ENCODE measurements at regions not wholly inside any gene's neighbourhood (a gene's known extent, or its start where the extent isn't known, plus 50 kb on each side); places are given as distances from the start of the nearest gene placed in this dataset.

DNA sequence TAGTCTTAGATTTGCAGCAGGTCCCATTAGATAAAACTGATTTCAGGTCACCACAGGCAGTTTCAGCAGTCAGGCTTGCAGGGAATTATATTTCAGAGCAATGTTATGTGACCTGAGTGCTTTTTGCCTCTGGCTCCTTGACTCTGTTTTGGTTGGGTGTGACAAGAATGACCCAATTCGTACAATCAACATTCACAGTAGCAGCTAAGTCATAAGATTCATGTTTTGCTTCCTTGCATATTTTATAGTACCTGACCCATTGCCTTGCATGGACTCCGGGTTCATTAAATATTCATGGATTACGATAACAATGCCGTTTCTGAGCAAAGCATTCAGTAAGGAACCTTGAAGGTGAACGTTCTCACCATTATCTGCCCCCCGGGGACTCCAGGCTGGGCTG, 152.0 kb upstream of the CST7 start:
- no peak overlapping the region for H3K4me3 ChIP-seq (replicated peaks in 1 of 2; ENCODE audit: low read depth in 2 of 2, low read length in 2 of 2)
- TF ChIP-seq, protein P1, sequence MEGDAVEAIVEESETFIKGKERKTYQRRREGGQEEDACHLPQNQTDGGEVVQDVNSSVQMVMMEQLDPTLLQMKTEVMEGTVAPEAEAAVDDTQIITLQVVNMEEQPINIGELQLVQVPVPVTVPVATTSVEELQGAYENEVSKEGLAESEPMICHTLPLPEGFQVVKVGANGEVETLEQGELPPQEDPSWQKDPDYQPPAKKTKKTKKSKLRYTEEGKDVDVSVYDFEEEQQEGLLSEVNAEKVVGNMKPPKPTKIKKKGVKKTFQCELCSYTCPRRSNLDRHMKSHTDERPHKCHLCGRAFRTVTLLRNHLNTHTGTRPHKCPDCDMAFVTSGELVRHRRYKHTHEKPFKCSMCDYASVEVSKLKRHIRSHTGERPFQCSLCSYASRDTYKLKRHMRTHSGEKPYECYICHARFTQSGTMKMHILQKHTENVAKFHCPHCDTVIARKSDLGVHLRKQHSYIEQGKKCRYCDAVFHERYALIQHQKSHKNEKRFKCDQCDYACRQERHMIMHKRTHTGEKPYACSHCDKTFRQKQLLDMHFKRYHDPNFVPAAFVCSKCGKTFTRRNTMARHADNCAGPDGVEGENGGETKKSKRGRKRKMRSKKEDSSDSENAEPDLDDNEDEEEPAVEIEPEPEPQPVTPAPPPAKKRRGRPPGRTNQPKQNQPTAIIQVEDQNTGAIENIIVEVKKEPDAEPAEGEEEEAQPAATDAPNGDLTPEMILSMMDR (IDR thresholded peaks at IDR 0.05; ENCODE audit: low read depth, low read length) = no peak

DNA sequence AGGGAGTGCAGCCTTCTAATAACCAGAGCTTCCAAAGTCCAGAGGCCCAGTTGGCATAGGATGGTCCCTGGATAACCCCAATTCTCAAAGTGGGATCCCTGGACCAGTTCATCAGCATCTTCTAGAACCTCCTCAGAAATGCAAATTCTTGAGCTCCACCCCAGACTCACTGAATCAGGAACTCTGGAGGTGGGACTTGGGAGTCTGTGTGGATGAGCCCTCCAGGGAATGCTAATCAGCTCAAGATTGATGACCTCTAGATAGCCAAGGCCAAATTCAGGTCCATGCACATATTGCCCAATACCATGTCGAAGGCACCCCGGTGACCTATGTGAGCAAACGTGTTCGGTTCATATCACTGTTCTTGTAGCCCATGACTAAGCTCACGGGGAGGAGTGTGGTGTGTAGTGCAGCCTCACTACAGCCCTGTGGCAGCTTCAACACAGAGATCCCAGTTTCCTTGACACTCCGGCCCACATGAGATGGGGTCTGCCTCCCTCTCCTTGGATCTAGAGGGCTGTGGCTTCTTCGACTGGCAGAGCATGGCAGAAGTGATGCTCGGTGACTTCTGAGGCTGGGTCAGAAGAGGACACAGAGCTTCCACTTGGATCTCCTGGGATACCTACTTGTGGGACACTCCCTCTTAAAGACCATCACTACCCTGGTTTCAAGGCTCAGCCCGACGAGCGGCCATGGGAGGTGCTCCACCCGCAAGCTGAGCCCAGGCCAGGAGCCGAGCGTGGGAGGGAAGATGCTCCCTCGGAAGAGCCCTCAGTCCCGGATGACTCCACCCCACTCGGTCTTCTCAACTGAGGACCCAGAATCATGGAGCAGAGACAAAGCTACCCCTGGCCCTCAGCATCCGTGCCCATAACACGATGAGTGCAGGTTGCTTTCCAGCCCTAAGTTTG, 151.1 kb upstream of the CST7 start:
- H3K4me3 ChIP-seq (replicated peaks in 1 of 2; ENCODE audit: low read depth in 2 of 2, low read length in 2 of 2) = no peak overlapping the region
- no peak for DNase-seq (ENCODE audit: low read depth in 2 of 2)
- TF ChIP-seq, protein P1 (IDR thresholded peaks at IDR 0.05; ENCODE audit: low read depth, low read length) = no peak

More for the DNA sequence above, 152.0 kb upstream of the CST7 start:
- no peak for DNase-seq (ENCODE audit: low read depth in 2 of 2)

DNA sequence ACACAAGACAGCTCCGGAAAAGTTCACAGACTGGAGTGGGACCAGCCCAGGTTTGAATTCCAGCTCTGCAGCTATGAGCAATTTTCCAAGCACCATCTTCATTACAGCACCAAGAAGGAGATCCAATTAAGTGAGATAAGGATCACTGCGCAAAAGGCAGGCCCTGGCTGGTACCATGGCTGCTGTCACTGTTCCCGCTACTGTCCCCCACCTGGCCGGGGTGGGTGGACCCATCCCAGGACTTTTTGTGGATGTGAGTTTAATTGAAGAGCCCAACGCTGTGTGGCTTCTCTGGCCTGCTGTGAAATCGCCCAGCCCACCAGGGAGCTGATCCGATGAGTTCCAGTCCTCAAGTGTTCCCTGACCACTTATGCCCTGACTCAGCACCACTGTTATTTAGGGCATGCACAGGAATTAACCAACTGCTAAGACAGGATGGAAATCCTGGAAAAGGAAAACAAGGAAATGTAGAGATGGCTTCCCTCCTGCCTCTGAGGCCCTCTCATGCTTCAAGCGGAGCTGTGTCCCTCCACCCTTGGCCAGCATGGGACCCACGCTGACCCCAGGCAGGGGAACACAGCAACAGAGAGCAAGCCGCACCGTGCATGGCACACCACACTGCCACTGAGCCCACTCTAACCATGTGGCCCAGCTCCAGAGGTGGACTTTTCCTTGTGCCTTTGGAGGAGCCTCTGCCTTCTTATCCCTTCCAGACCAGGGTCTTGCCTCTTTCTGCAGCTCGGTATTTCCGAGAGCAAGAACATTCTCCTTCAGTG, 150.0 kb upstream of the CST7 start:
- no peak overlapping the region for H3K4me3 ChIP-seq (replicated peaks in 1 of 2; ENCODE audit: low read depth in 2 of 2, low read length in 2 of 2)
- TF ChIP-seq, protein P1 (IDR thresholded peaks at IDR 0.05; ENCODE audit: low read depth, low read length) = no peak
- no peak for DNase-seq (ENCODE audit: low read depth in 2 of 2)

DNA sequence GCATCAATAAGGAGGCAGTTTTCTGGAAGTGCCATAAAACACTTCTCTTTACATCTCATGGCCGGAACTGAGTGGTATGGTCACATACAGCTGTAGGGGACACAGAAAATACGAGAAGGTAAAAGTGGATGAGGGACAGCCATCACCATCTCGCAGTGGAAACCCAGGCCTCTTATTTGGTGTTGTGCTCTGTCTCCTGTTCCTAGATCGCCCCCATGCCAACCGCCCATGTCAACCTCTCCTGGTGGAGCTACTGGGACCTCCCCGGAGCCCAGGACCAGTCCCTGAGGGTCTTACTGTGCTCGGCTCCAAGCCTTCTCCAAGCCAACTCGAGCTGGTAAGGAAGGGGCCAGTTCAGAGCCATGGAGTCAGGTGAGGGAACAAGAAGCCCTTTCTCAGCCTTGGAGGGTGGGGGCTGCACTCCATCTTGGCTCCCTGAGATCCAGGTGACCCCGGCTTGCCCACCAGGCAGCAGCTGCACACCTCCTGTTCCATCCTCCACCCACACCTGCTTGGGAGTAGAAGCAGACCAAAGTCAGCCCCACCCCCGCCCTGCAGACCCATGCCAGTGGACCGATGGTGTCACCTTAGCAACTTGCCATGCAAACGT, 149.0 kb upstream of the CST7 start:
- no peak overlapping the region for H3K4me3 ChIP-seq (replicated peaks in 1 of 2; ENCODE audit: low read depth in 2 of 2, low read length in 2 of 2)
- DNase-seq (ENCODE audit: low read depth in 2 of 2) = no peak
- TF ChIP-seq, protein P1 (IDR thresholded peaks at IDR 0.05; ENCODE audit: low read depth, low read length) = no peak

DNA sequence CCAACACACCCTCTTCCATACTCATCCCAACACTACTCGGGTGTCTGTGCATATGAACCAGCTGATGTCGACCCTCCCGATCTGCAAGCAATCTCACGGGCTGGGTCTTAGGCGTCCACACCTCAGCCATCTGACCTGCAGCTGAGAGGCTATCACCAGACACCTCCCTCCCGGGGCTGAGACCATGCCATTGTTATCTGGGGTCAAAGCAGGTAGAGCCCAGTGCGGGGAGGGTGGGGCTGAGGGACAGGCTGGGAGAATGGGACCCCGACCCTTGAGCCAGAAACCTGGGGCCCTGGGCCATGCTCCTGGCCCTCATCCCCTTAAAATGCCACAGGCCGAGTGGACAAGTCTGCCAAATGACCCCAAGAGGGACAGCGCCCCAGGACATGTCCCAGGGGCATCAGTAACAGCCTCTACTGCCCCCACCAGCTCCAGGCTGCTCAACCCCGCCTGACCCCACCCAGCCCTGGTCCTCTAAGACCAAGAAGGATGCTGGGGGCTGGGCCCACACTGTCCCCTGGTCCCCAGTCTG, 146.7 kb upstream of the CST7 start:
- DNase-seq (ENCODE audit: low read depth in 2 of 2) = no peak
- TF ChIP-seq, protein P1 (IDR thresholded peaks at IDR 0.05; ENCODE audit: low read depth, low read length) = no peak
- H3K4me3 ChIP-seq (replicated peaks in 1 of 2; ENCODE audit: low read depth in 2 of 2, low read length in 2 of 2) = no peak overlapping the region

DNA sequence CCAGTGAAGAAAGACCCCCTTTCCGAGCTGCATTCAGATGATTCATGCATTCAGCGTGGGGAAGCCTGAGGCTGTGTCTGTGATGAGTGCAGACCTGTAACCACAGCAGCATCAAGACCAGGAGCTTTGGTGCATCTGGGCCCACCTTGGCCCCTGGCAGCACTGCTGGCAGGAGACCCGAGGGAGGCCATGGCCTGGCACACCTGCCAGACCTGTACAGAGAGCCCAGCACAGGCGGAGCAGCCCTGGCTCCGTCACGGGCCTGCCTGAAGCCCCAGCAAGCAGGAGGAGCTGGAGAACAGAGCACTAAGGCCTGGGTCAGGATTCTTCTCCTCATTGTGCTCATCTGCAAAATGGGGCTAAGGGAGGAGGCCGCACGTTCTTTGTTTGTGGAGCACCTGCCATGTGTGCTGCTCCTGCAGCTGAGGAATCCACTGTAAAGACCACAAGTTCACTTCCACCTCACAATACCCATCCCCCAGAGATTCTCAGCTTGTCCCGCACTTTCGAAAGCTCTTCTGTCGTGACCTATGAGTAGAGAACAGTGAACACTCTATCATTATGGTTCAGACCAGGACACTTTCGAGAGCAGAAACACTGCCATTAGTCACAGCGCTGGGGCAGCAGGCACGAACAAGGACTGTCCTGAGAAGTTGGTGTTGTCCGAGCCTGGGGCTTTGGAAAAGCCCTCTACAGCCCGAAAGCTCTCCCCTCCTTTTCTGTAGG, 144.4 kb upstream of the CST7 start:
- TF ChIP-seq, protein P1 (IDR thresholded peaks at IDR 0.05; ENCODE audit: low read depth, low read length) = no peak
- H3K4me3 ChIP-seq (replicated peaks in 1 of 2; ENCODE audit: low read depth in 2 of 2, low read length in 2 of 2) = no peak overlapping the region
- no peak for DNase-seq (ENCODE audit: low read depth in 2 of 2)

Data from cardiac fibroblast (primary cell).